Vagina (tissue), 2 donors: ENCODE measurements at regions not wholly inside any gene's neighbourhood (a gene's known extent, or its start where the extent isn't known, plus 50 kb on each side); places are given as distances from the start of the nearest gene placed in this dataset.

Source experiments
- DNase-seq, 2 donors: peaks; one replicate each; pipeline ENCODE4 v3.0.0-alpha.2; 2017; ENCODE audit errors: extremely low spot score in 2 of 2
- H3K27ac ChIP-seq: fragments of 200-600 bp; sonication (generic); one replicate; pipeline ENCODE4 v1.5.1; 2019
- H3K27me3 ChIP-seq: fragments of 200-600 bp; sonication (generic); one replicate; pipeline ENCODE4 v1.5.1; 2019
- H3K36me3 ChIP-seq, 2 donors: fragments of 200-600 bp; sonication (generic); one replicate each; pipeline ENCODE4 v1.5.1; 2017 to 2019
- H3K4me1 ChIP-seq: fragments of 200-600 bp; sonication (generic); one replicate; pipeline ENCODE4 v1.5.1; 2019
- H3K4me3 ChIP-seq, 2 donors: fragments of 200-600 bp; sonication (generic); 1 replicate in 1 of 2; 2 replicates in 1 of 2; pipeline ENCODE4 v1.5.1; 2016 to 2019
- H3K9me3 ChIP-seq: fragments of 200-600 bp; sonication (generic); one replicate; pipeline ENCODE4 v1.5.1; 2019
- CTCF ChIP-seq, 3 experiments: fragments of 450-650 bp in 2 of 3; fragments of 200-600 bp in 1 of 3; sonication (generic) in 1 of 3; IDR thresholded peaks; one replicate each; pipeline ENCODE4 v1.5.1; 2017 to 2019; ENCODE audit warnings: antibody characterized with exemption in 3 of 3, mild to moderate bottlenecking in 2 of 3, moderate library complexity in 2 of 3
- POLR2A ChIP-seq, 2 donors: fragments of 450-650 bp; IDR thresholded peaks; one replicate each; pipeline ENCODE4 v1.6.1; 2017; ENCODE audit warnings: antibody characterized with exemption in 2 of 2, mild to moderate bottlenecking in 2 of 2, moderate library complexity in 2 of 2
- POLR2AphosphoS5 ChIP-seq, 2 donors: sonication (generic); formaldehyde crosslinking; IDR thresholded peaks; one replicate each; pipeline ENCODE4 v1.9.0; 2017; ENCODE audit warnings: antibody characterized with exemption in 2 of 2, mild to moderate bottlenecking in 2 of 2, low read depth in 1 of 2; ENCODE audit not compliant: insufficient read depth in 1 of 2
- intact Hi-C: fragments of 100-400 bp; cut with DNase I; formaldehyde crosslinking; loops from one replicate; pipeline ENCODE4 v1.15.1; 2023

- H3K4me3 ChIP-seq = no peak overlapping the region
- H3K27ac ChIP-seq = no peak overlapping the region
- no peak for DNase-seq
- TF ChIP-seq CTCF (IDR thresholded peaks at IDR 0.05) (no peak), POLR2AphosphoS5 (IDR thresholded peaks at IDR 0.05; ENCODE audit: insufficient read depth in 1 of 2, low read depth in 1 of 2) (no peak), POLR2A (IDR thresholded peaks at IDR 0.05) (no peak)
- no peaks in the 10 kb centered on the region for H3K4me1 ChIP-seq
- H3K27me3 ChIP-seq = no peaks in the 10 kb centered on the region
- no peaks in the 10 kb centered on the region for H3K9me3 ChIP-seq
- intact Hi-C loops = no loop called here
- H3K36me3 ChIP-seq = no peaks in the 10 kb centered on the region
Observed at GRCh38 chr17:54838651-54839421, 61.8 kb upstream of the TOM1L1 start.

GRCh38 chr17:54839447-54839846, 61.2 kb upstream of the TOM1L1 start:
- Histone ChIP-seq H3K9me3 (no peaks in the 10 kb centered on the region), H3K4me3 (no peak overlapping the region), H3K4me1 (no peaks in the 10 kb centered on the region), H3K36me3 (no peaks in the 10 kb centered on the region), H3K27me3 (no peaks in the 10 kb centered on the region), H3K27ac (no peak overlapping the region)
- no peak for DNase-seq
- intact Hi-C loops = no loop called here
- TF ChIP-seq CTCF (IDR thresholded peaks at IDR 0.05) = no peak
- no peak for TF ChIP-seq POLR2A (IDR thresholded peaks at IDR 0.05)
- TF ChIP-seq POLR2AphosphoS5 (IDR thresholded peaks at IDR 0.05; ENCODE audit: insufficient read depth in 1 of 2, low read depth in 1 of 2) = no peak

- Histone ChIP-seq H3K9me3 (no peaks in the 10 kb centered on the region), H3K36me3 (no peaks in the 10 kb centered on the region), H3K27me3 (no peaks in the 10 kb centered on the region), H3K4me1 (no peaks in the 10 kb centered on the region), H3K27ac (no peak overlapping the region), H3K4me3 (no peak overlapping the region)
- DNase-seq = no peak
- TF ChIP-seq POLR2AphosphoS5 (IDR thresholded peaks at IDR 0.05; ENCODE audit: insufficient read depth in 1 of 2, low read depth in 1 of 2) = no peak
- no peak for TF ChIP-seq POLR2A (IDR thresholded peaks at IDR 0.05)
- no peak for TF ChIP-seq CTCF (IDR thresholded peaks at IDR 0.05)
- intact Hi-C loops = no loop called here
Observed at GRCh38 chr17:54840885-54841591, 59.6 kb upstream of the TOM1L1 start.

GRCh38 chr17:54841656-54842055, 59.0 kb upstream of the TOM1L1 start:
- no peak for TF ChIP-seq POLR2A (IDR thresholded peaks at IDR 0.05)
- no peak for DNase-seq
- intact Hi-C loops = no loop called here
- Histone ChIP-seq H3K4me3 (no peak overlapping the region), H3K27me3 (no peaks in the 10 kb centered on the region), H3K9me3 (no peaks in the 10 kb centered on the region), H3K36me3 (no peaks in the 10 kb centered on the region), H3K27ac (no peak overlapping the region), H3K4me1 (no peaks in the 10 kb centered on the region)

GRCh38 chr17:54844233-54844632, 56.4 kb upstream of the TOM1L1 start:
- Histone ChIP-seq H3K9me3 (no peaks in the 10 kb centered on the region), H3K36me3 (no peaks in the 10 kb centered on the region), H3K4me3 (no peak overlapping the region), H3K4me1 (no peaks in the 10 kb centered on the region), H3K27ac (no peak overlapping the region), H3K27me3 (no peaks in the 10 kb centered on the region)
- DNase-seq = no peak
- intact Hi-C loops = no loop called here
- no peak for TF ChIP-seq POLR2A (IDR thresholded peaks at IDR 0.05)
- TF ChIP-seq POLR2AphosphoS5 (IDR thresholded peaks at IDR 0.05; ENCODE audit: insufficient read depth in 1 of 2, low read depth in 1 of 2) = no peak
- TF ChIP-seq CTCF (IDR thresholded peaks at IDR 0.05) = no peak
